ENCODE measurements at regions not wholly inside any gene's neighbourhood (a gene's known extent, or its start where the extent isn't known, plus 50 kb on each side); places are given as distances from the start of the nearest gene placed in this dataset.

DNA sequence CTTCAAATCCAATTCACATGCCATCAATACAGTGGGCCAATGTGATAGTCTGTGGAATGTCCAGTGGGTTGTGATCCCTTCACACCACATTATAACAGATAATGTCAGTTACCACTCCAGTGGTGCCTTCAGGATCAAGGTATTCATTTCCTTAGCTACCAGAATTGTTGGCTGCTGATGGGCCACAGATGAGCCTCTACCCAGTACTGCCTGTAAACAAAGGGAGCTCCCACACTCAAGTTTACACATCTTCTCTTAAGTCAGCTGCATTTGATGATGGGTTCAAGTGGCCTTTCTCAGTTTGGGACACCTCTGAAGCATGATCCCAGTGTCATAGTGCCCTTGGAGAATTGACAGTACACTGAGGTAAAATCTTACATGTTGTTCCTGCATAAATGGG, 477.0 kb upstream of the CD180 start:
- POLR2A ChIA-PET (ENCODE audit: unreplicated experiment) = no interaction called here
- H4K20me1 ChIP-seq (ENCODE audit: insufficient read depth) = no peaks in the 10 kb centered on the region
- H3K79me2 ChIP-seq (ENCODE audit: low read depth) = no peaks in the 10 kb centered on the region
- no peaks in the 10 kb centered on the region for H3K36me3 ChIP-seq (ENCODE audit: low read depth)
- H2AFZ ChIP-seq = no peak overlapping the region
- H3K27ac ChIP-seq = no peak overlapping the region
- H3K4me1 ChIP-seq (replicated peaks; ENCODE audit: insufficient read depth) = no peaks in the 10 kb centered on the region
- no peak overlapping the region for H3K4me2 ChIP-seq
- H3K9me3 ChIP-seq (ENCODE audit: insufficient read depth, low read depth) = no peaks in the 10 kb centered on the region
- H3K4me3 ChIP-seq = no peak overlapping the region
- BruUV-seq (replicated peaks) = no TSS peak
- no peaks in the 10 kb centered on the region for H3K9me2 ChIP-seq (ENCODE audit: insufficient read depth)
- no peaks in the 10 kb centered on the region for H3K27me3 ChIP-seq (ENCODE audit: insufficient read depth, low read depth)
- intact Hi-C loops (cut with micrococcal nuclease; ENCODE audit: unreplicated experiment) = no loop called here
- no peak for DNase-seq
- no peaks in the 10 kb centered on the region for H3F3A ChIP-seq (ENCODE audit: insufficient read depth, low read depth)
- CTCF ChIA-PET = no interaction called here
- TF ChIP-seq, protein P1, sequence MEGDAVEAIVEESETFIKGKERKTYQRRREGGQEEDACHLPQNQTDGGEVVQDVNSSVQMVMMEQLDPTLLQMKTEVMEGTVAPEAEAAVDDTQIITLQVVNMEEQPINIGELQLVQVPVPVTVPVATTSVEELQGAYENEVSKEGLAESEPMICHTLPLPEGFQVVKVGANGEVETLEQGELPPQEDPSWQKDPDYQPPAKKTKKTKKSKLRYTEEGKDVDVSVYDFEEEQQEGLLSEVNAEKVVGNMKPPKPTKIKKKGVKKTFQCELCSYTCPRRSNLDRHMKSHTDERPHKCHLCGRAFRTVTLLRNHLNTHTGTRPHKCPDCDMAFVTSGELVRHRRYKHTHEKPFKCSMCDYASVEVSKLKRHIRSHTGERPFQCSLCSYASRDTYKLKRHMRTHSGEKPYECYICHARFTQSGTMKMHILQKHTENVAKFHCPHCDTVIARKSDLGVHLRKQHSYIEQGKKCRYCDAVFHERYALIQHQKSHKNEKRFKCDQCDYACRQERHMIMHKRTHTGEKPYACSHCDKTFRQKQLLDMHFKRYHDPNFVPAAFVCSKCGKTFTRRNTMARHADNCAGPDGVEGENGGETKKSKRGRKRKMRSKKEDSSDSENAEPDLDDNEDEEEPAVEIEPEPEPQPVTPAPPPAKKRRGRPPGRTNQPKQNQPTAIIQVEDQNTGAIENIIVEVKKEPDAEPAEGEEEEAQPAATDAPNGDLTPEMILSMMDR (conservative IDR thresholded peaks at IDR 0.05) = no peak
- no peak for TF ChIP-seq EZH2 (IDR thresholded peaks at IDR 0.05; ENCODE audit: low read depth)

DNA sequence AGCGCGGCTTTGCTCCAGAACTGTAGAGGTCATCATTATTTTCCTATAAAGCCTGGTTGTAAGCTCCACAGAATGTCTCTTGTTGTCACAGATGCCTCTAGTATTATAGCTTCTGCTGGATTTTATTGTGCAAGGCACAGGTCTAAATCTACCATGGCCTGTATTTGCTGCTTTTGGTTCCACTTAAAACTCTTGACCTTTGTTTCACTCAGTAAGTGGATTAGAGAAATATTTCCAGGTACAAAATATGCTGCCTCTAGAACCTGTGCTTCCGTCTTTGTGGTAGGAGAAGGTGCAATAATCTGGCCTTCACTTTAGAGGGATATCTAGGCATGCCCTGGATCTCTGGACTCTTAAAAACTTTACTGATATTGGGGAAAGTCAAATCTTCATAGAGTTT, 476.6 kb upstream of the CD180 start:
- TF ChIP-seq, protein P1 (conservative IDR thresholded peaks at IDR 0.05) = no peak
- no peak for TF ChIP-seq EZH2 (IDR thresholded peaks at IDR 0.05; ENCODE audit: low read depth)
- Histone ChIP-seq H3K27ac (no peak overlapping the region), H3K9me2 (ENCODE audit: insufficient read depth) (no peaks in the 10 kb centered on the region), H3K36me3 (ENCODE audit: low read depth) (no peaks in the 10 kb centered on the region), H4K20me1 (ENCODE audit: insufficient read depth) (no peaks in the 10 kb centered on the region), H2AFZ (no peak overlapping the region), H3K27me3 (ENCODE audit: insufficient read depth, low read depth) (no peaks in the 10 kb centered on the region), H3F3A (ENCODE audit: insufficient read depth, low read depth) (no peaks in the 10 kb centered on the region), H3K4me1 (replicated peaks; ENCODE audit: insufficient read depth) (no peaks in the 10 kb centered on the region), H3K79me2 (ENCODE audit: low read depth) (no peaks in the 10 kb centered on the region), H3K4me3 (no peak overlapping the region), H3K4me2 (no peak overlapping the region), H3K9me3 (ENCODE audit: insufficient read depth, low read depth) (no peaks in the 10 kb centered on the region)
- no TSS peak for BruUV-seq (replicated peaks)
- ChIA-PET POLR2A (ENCODE audit: unreplicated experiment) (no interaction called here), CTCF (no interaction called here)
- DNase-seq = no peak
- intact Hi-C loops (cut with micrococcal nuclease; ENCODE audit: unreplicated experiment) = no loop called here

DNA sequence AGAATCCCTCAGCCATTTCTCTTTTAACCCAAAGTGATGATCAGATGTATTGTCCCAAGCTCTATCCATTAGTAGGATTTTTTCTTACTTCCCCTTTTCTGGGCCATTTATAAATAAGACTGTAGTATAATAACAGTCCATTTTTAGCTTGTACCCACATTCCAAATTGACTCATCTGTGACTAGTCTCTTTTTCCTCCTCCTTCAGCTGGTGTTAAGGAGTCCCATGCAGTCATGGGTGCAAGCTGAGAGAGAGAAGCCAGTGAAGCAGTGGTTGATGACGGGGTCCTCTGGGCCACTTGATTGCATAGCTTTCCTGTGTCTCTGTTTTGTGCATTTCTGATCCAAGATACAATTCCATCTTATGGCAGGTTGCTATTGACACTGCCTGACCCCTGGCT, 476.0 kb upstream of the CD180 start:
- no peak overlapping the region for H3K4me2 ChIP-seq
- TF ChIP-seq EZH2 (IDR thresholded peaks at IDR 0.05; ENCODE audit: low read depth) = no peak
- TF ChIP-seq, protein P1 (conservative IDR thresholded peaks at IDR 0.05) = no peak

More for the DNA sequence above, 476.0 kb upstream of the CD180 start:
- H2AFZ ChIP-seq = no peak overlapping the region
- intact Hi-C loops (cut with micrococcal nuclease; ENCODE audit: unreplicated experiment) = no loop called here
- ChIA-PET CTCF (no interaction called here), POLR2A (ENCODE audit: unreplicated experiment) (no interaction called here)
- no peaks in the 10 kb centered on the region for H3K9me2 ChIP-seq (ENCODE audit: insufficient read depth)
- no peaks in the 10 kb centered on the region for H3K4me1 ChIP-seq (replicated peaks; ENCODE audit: insufficient read depth)
- no peaks in the 10 kb centered on the region for H4K20me1 ChIP-seq (ENCODE audit: insufficient read depth)
- H3K27ac ChIP-seq = no peak overlapping the region
- no TSS peak for BruUV-seq (replicated peaks)
- no peaks in the 10 kb centered on the region for H3K27me3 ChIP-seq (ENCODE audit: insufficient read depth, low read depth)
- no peak for DNase-seq
- no peaks in the 10 kb centered on the region for H3K79me2 ChIP-seq (ENCODE audit: low read depth)
- no peaks in the 10 kb centered on the region for H3K36me3 ChIP-seq (ENCODE audit: low read depth)
- H3F3A ChIP-seq (ENCODE audit: insufficient read depth, low read depth) = no peaks in the 10 kb centered on the region
- no peaks in the 10 kb centered on the region; the same call in 1 of the 2 replicates for H3K9me3 ChIP-seq (ENCODE audit: insufficient read depth, low read depth)
- H3K4me3 ChIP-seq = no peak overlapping the region
